ENCODE measurements at regions not wholly inside any gene's neighbourhood (a gene's known extent, or its start where the extent isn't known, plus 50 kb on each side); places are given as distances from the start of the nearest gene placed in this dataset.

GRCh38 chr5:152641970-152642805 lies 237.1 kb upstream of the NMUR2 start (continued):
- TF ChIP-seq SAP30 (IDR thresholded peaks at IDR 0.05; ENCODE audit: insufficient read depth, insufficient replicate concordance, low read length) = no peak
